A673 (cell line): ENCODE measurements at regions not wholly inside any gene's neighbourhood (a gene's known extent, or its start where the extent isn't known, plus 50 kb on each side); places are given as distances from the start of the nearest gene placed in this dataset.
"Not testable (repeated sequence)": the region's sequence is repeated elsewhere in the genome, so short reads cannot be mapped to it uniquely, and the experiment has no call there.

ENCODE experiments used
- BruUV-seq: library from RNA; stranded (reverse); fragments of 400-500 nt; replicated peaks from 2 replicates; lab custom pipeline; 2021; lab: Mats Ljungman, UMichigan
- CTCF ChIA-PET: fragments of 300-600 bp; sonication (Branson Sonifier 250); formaldehyde crosslinking; loops from one replicate; lab custom pipeline; 2022; ENCODE audit warnings: antibody characterized with exemption; lab: Charles Lee
- POLR2A ChIA-PET: fragments of 300-600 bp; sonication (Branson Sonifier 250); formaldehyde crosslinking; loops from one replicate; lab custom pipeline; 2022; ENCODE audit warnings: antibody characterized with exemption; ENCODE audit not compliant: low non-redundant PET; lab: Charles Lee
- DNase-seq: peaks from one replicate; pipeline ENCODE4 v3.0.0-alpha.2; 2015; ENCODE audit warnings: low spot score
- H3K27ac ChIP-seq: fragments of 200-600 bp; sonication (generic); 2 replicates; pipeline ENCODE4 v1.5.1; 2016; ENCODE audit warnings: mixed run types, low read depth, mild to moderate bottlenecking, mixed read lengths, antibody characterized with exemption, low read length; ENCODE audit not compliant: poor library complexity, severe bottlenecking
- H3K27me3 ChIP-seq: fragments of 200-600 bp; sonication (generic); replicated peaks from 2 replicates; pipeline ENCODE4 v1.6.1; 2017; ENCODE audit warnings: mixed run types, low read depth, mild to moderate bottlenecking, mixed read lengths, antibody characterized with exemption, low read length; ENCODE audit not compliant: insufficient read depth, poor library complexity
- H3K36me3 ChIP-seq: fragments of 200-600 bp; sonication (generic); 2 replicates; pipeline ENCODE4 v1.6.1; 2016; ENCODE audit warnings: mixed run types, mild to moderate bottlenecking, mixed read lengths, antibody characterized with exemption, low read length; ENCODE audit not compliant: insufficient read depth, poor library complexity, severe bottlenecking
- H3K4me1 ChIP-seq: fragments of 200-600 bp; sonication (generic); 2 replicates; pipeline ENCODE4 v1.6.1; 2017; ENCODE audit warnings: mixed run types, mild to moderate bottlenecking, mixed read lengths, antibody characterized with exemption, low read length; ENCODE audit not compliant: insufficient read depth, poor library complexity, severe bottlenecking
- H3K4me3 ChIP-seq: fragments of 200-600 bp; sonication (generic); 2 replicates; pipeline ENCODE4 v1.5.1; 2016; ENCODE audit warnings: low read depth, mixed run types, mild to moderate bottlenecking, mixed read lengths, low read length; ENCODE audit not compliant: poor library complexity, severe bottlenecking
- H3K9me3 ChIP-seq: fragments of 200-600 bp; sonication (generic); 2 replicates; pipeline ENCODE4 v1.6.1; 2016; ENCODE audit warnings: mixed run types, low read depth, mild to moderate bottlenecking, mixed read lengths, antibody characterized with exemption, low read length; ENCODE audit not compliant: poor library complexity, severe bottlenecking
- EZH2 ChIP-seq: fragments of 200-600 bp; sonication (generic); IDR thresholded peaks from 2 replicates; pipeline ENCODE4 v1.6.1; 2017; ENCODE audit warnings: borderline replicate concordance, low read depth, mild to moderate bottlenecking, mixed read lengths, antibody characterized with exemption, low read length; ENCODE audit not compliant: poor library complexity, severe bottlenecking
- intact Hi-C: fragments of 100-400 bp; cut with micrococcal nuclease; formaldehyde crosslinking; loops from one replicate; pipeline ENCODE4 v1.10.0; 2022; ENCODE audit not compliant: unreplicated experiment
- TF ChIP-seq, protein P1 (sequence below): fragments of 300-800, 200-600 bp; sonication (generic); conservative IDR thresholded peaks from 2 replicates; pipeline ENCODE4 v1.5.1; 2017; ENCODE audit warnings: low read depth, mild to moderate bottlenecking, antibody characterized with exemption, low read length, moderate library complexity, mixed read lengths

DNA sequence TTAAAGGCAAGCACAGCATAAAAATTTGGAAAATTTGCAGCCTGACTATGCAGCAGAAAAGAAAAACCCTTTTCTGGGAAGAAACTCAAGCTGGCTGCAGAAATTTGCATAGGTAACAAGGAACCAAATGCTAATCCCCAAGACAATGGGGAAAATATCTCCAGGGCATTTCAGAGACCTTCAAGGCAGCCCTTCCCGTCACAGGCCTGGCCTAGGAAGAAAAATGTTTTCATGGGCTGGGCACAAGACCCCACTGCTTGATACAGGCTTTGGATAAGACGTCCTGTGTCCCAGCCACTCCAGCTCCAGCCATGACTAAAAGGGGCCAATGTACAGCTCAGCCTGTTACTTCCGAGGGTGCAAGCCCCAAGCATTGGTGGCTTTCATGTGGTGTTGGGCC is 717.6 kb downstream of the TDRD15 start:
- TF ChIP-seq, protein P1, sequence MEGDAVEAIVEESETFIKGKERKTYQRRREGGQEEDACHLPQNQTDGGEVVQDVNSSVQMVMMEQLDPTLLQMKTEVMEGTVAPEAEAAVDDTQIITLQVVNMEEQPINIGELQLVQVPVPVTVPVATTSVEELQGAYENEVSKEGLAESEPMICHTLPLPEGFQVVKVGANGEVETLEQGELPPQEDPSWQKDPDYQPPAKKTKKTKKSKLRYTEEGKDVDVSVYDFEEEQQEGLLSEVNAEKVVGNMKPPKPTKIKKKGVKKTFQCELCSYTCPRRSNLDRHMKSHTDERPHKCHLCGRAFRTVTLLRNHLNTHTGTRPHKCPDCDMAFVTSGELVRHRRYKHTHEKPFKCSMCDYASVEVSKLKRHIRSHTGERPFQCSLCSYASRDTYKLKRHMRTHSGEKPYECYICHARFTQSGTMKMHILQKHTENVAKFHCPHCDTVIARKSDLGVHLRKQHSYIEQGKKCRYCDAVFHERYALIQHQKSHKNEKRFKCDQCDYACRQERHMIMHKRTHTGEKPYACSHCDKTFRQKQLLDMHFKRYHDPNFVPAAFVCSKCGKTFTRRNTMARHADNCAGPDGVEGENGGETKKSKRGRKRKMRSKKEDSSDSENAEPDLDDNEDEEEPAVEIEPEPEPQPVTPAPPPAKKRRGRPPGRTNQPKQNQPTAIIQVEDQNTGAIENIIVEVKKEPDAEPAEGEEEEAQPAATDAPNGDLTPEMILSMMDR, result no peak
- no peak for TF ChIP-seq EZH2
- Histone ChIP-seq H3K36me3 (no peaks in the 10 kb centered on the region), H3K4me3 (no peak overlapping the region), H3K27me3 (no peaks in the 10 kb centered on the region), H3K4me1 (no peaks in the 10 kb centered on the region), H3K27ac (no peak overlapping the region), H3K9me3 (no peaks in the 10 kb centered on the region)
- no peak for DNase-seq
- no TSS peak for BruUV-seq
- intact Hi-C loops, result no loop called here
- ChIA-PET POLR2A (no interaction called here), CTCF (no interaction called here)

DNA sequence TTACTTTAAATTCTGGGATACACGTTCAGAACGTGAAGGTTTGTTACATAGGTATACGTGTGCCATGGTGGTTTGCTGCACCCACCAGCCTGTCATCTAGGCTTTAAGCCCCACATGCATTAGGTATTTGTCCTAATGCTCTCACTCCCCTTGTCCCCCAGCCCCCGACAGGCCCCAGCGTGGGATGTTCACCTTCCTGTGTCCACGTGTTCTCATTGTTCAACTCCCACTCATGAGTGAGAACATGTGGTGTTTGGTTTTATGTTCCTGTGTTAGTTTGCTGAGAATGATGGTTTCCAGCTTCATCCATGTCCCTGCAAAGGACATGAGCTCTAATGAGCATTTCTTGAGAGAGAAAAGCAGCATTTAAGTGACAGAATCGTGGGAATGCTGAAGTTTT is 726.6 kb downstream of the TDRD15 start:
- H3K27ac ChIP-seq, DNase-seq, H3K27me3 ChIP-seq, H3K4me3 ChIP-seq, H3K36me3 ChIP-seq, intact Hi-C loops, H3K9me3 ChIP-seq, BruUV-seq, POLR2A ChIA-PET, H3K4me1 ChIP-seq, CTCF ChIA-PET: not testable (repeated sequence)

DNA sequence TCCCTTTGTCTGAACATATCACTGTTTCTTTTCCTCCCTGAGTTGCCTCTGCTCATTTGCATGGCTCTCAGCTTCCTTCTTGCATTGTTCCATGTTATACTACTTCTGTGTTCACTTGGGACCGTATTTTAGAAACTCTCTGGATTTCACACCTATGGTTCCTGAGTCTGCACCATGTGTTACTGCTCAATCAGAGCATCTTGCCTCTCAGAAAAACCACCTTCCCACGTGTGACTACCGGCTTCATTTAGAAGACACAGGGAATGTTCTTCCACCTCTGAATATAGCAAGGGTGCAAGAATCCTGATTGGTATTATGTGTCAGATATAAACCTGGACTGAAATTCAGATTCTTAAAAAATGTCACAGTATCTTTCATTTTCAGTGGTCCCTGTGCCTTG is 731.2 kb downstream of the TDRD15 start:
- Histone ChIP-seq H3K27ac (no peak overlapping the region), H3K36me3 (no peaks in the 10 kb centered on the region), H3K4me3 (no peak overlapping the region), H3K4me1 (no peaks in the 10 kb centered on the region), H3K9me3 (no peaks in the 10 kb centered on the region), H3K27me3 (peaks cover 9% of the 10 kb centered on the region)
- ChIA-PET CTCF (no interaction called here), POLR2A (no interaction called here)
- no peak for TF ChIP-seq EZH2
- TF ChIP-seq, protein P1, result no peak
- intact Hi-C loops, result no loop called here
- DNase-seq, result no peak
- no TSS peak for BruUV-seq

DNA sequence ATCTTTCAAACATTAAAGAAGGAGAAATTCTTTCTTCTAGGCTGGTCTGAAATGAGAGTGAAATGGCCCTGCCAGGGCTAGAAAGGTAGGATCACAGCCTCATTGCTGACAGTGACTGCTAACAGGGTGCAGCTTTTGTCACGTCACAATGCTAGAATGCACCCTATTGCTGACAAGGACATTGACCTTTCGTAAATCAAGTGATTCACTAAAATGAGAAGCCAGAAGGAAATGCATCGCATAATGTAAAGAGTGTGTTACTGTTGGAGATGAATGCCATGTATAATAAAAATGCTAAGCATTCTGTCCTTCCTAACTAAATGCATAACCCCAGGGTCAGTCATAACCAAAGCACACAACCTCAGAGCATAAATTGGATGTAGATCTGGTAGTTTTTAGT is 732.9 kb downstream of the TDRD15 start:
- POLR2A ChIA-PET, result no interaction called here
- peaks cover 3% of the 10 kb centered on the region for H3K27me3 ChIP-seq
- H3K27ac ChIP-seq, result no peak overlapping the region
- H3K9me3 ChIP-seq, result no peaks in the 10 kb centered on the region
- BruUV-seq, result no TSS peak
- TF ChIP-seq EZH2, result no peak
- TF ChIP-seq, protein P1, result no peak
- H3K4me3 ChIP-seq, result no peak overlapping the region
- no peak for DNase-seq
- intact Hi-C loops, result no loop called here
- CTCF ChIA-PET, result no interaction called here
- H3K36me3 ChIP-seq, result no peaks in the 10 kb centered on the region
- H3K4me1 ChIP-seq, result no peaks in the 10 kb centered on the region
